Activated CD8-positive, alpha-beta memory T cell treated with anti-CD3 and anti-CD28 coated beads, Interleukin-2, amount 50 U/mL, for 48 hours (primary cell): ENCODE measurements at regions not wholly inside any gene's neighbourhood (a gene's known extent, or its start where the extent isn't known, plus 50 kb on each side); places are given as distances from the start of the nearest gene placed in this dataset.
A peak's percentile ranks its signal among the peaks of the same experiment; 100 is the strongest.

ENCODE experiments used
- DNase-seq: peaks from one replicate; pipeline ENCODE4 v3.0.0-alpha.2; 2020

DNA sequence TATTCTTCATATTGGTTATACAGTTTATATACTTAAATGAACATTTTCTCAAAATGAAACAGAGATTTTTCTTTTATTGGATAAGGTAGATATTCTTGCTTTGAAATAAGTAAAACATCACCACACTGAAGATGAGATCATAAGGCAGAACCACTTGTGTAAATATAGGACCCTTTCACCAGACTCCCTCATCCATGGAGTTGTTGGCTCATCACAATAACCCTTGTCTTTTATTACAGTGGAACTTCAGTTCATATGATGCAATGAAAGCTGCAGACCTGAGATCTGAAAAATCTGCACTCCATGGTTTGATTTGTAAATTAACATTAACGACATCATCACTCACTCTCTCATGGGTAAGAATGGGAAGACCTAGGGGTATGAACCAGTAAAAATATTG lies 51.9 kb upstream of the DBX2 start:
- no peak for DNase-seq

DNA sequence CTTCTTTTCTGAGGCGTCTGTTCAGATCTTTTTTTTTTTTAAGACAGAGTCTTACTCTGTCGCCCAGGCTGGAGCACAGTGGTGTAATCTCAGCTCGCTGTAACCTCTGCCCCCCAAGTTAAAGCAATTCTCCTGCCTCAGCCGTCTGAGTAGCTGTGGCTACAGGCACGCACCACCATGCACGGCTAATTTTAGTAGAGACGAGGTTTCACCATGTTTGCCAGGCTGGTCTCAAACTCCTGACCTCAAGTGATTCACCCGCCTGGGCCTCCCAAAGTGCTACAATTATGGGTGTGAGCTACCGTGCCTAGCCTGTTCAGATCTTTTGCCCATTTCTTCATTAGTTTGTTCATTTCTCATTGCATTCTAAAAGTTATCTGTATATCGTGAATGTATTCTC lies 55.1 kb upstream of the DBX2 start:
- no peak for DNase-seq

GRCh38 chr12:45112306-45112705 lies 61.4 kb upstream of the DBX2 start:
- no peak for DNase-seq

GRCh38 chr12:45121224-45121623 lies 70.3 kb upstream of the DBX2 start:
- DNase-seq, result no peak

DNA sequence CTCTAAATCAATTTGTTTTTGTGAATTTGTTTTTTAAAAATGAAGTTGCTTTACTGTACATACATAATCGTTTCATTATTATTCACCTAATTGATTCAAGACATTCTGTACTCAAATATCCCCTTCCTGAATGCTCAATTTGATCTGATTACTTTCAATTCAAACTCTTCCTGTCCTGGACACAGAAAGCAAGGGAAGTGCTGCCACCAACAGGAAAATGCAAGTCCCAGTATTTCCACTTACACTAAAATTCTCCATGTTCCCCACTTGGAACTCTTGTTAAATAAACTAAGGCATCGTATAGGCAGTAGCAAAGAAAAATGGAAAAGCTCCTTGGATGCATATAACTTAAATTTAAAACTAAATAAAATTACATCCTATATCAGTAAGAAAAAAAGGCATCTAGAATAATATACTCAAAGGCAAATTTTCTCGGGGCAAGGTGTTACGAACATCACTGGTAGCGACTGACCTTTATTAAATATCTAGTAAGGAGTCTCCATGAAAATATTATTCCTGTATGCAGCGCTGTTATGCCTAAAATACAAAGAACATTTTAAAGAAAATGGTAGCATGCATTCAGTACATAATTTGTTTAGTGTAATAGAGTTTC lies 72.0 kb upstream of the DBX2 start:
- no peak for DNase-seq

GRCh38 chr12:45124485-45125155 lies 73.7 kb upstream of the DBX2 start:
- DNase-seq, result no peak

DNA sequence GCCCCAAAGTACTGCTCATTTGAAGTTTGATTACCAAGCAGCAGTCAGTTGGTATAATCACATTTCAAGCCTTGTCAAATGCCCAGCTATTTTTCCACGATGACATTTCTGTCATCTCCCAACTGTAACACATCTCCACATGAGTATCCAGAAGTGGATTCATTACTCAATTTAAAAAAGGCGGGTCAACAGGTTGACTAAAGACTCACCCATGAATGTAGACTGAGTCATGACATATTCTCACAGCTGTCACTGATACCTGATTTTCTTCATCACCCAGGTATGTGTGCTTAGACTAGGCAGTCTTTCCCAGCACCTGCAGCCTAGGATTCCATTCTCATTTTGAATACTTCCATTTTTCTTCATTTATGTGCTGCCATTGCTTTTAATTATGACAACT lies 75.1 kb upstream of the DBX2 start:
- no peak for DNase-seq

GRCh38 chr12:45128637-45129036 lies 77.7 kb upstream of the DBX2 start:
- no peak for DNase-seq

GRCh38 chr12:45130881-45131281 lies 80.0 kb upstream of the DBX2 start:
- DNase-seq, result peak; percentile 57

- no peak for DNase-seq
Observed at GRCh38 chr12:45131506-45131905, 80.6 kb upstream of the DBX2 start.

GRCh38 chr12:45138609-45139008 lies 77.3 kb upstream of the ANO6 start:
- no peak for DNase-seq

DNA sequence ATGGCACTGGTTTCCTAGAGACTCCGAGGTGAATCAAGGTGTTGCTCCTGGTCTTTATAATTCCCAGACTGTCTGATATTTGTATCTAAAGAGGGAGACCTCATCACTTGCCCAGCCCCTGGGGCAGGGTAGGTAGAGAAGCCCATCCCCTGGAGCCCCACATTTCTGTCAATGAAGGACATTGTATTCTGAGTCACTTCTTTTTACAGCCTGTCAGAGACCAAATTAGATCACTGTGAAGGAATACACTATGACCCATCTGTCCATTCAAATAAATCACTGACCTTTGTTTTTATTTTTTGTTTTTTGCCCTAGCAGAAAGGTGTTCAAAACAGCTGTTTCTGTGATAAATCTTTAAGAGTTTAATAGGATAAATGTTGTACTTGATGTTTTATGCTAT lies 67.9 kb upstream of the ANO6 start:
- DNase-seq, result no peak

DNA sequence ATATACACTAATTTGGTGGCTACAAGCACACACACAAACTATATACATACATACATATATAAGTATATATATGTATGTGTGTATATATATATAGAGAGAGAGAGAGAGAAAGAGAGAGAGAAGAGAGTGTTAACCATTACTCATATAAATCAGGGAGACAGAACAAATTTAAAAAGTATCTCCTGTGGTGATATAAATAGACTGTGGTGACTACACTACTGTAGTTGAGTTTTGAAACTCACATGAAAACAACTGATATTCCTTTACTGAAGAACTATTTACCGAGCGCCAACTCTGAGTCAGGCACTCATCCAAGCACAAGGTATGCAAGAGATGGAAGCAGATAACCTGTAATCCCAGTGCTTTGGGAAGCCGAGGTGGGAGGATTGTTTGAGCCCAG lies 67.3 kb upstream of the ANO6 start:
- no peak for DNase-seq

DNA sequence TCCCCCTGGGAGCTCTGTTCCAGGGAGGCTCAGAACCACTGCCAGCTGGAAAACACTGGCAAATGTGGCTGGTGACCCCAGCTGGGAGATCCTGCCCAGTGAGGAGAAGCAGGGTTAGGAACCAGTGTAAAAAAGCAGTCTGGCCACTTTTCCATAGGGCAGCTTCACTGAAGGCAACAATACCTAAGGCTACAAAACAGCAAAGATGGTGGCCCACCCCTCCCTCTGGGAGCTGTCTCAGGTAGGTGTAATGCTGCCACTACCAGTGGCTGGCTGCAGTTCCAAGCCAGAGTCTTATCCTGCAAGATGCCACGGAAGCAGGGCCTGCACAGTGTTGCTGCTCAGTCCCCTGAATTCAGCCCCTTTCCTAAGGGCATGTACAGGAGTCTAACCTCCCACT lies 50.6 kb upstream of the ANO6 start:
- no peak for DNase-seq

- no peak for DNase-seq
Observed at GRCh38 chr12:45166056-45166455, 49.8 kb upstream of the ANO6 start.
